HEK293 (cell line): ENCODE measurements at regions not wholly inside any gene's neighbourhood (a gene's known extent, or its start where the extent isn't known, plus 50 kb on each side); places are given as distances from the start of the nearest gene placed in this dataset.

Source experiments
- CTCF ChIA-PET: fragments of 350-600 bp; formaldehyde crosslinking; extraction: SDS; loops from one replicate; lab custom pipeline; 2021; ENCODE audit warnings: antibody characterized with exemption; lab: Yijun Ruan, JAX
- POLR2A ChIA-PET: fragments of 300-600 bp; formaldehyde crosslinking; extraction: SDS; loops from one replicate; lab custom pipeline; 2020; ENCODE audit warnings: antibody characterized with exemption, inconsistent platforms; lab: Yijun Ruan, JAX
- H3K27ac ChIP-seq: fragments of 200-500 bp; sonication (Bioruptor generic); 2 replicates; pipeline ENCODE4 v1.5.1; 2014; ENCODE audit warnings: low read depth, low read length, control low read depth, inconsistent platforms; ENCODE audit errors: extremely low read depth
- H3K36me3 ChIP-seq, 2 experiments: fragments of 200-500 bp in 1 of 2; sonication (Bioruptor generic) in 1 of 2; 1 replicate in 1 of 2; 2 replicates in 1 of 2; pipeline ENCODE4 v1.5.1; 2014 to 2017; ENCODE audit warnings: inconsistent platforms in 2 of 2, low read length in 2 of 2; ENCODE audit not compliant: control insufficient read depth in 2 of 2, insufficient read depth in 1 of 2
- H3K4me1 ChIP-seq: fragments of 200-500 bp; sonication (Bioruptor generic); 2 replicates; pipeline ENCODE4 v1.5.1; 2014; ENCODE audit warnings: mild to moderate bottlenecking, low read length, inconsistent platforms; ENCODE audit not compliant: control insufficient read depth, insufficient read depth
- H3K4me3 ChIP-seq: 2 replicates; pipeline ENCODE4 v1.5.1; 2011; ENCODE audit warnings: low read depth, mild to moderate bottlenecking, control low read depth, low read length, moderate library complexity
- H3K9me3 ChIP-seq: fragments of 200-500 bp; sonication (Bioruptor generic); 2 replicates; pipeline ENCODE4 v1.5.1; 2014; ENCODE audit warnings: low read depth, low read length, inconsistent platforms; ENCODE audit not compliant: control insufficient read depth, insufficient read depth
- GLIS1 ChIP-seq: fragments of 450-650 bp; formaldehyde crosslinking; IDR thresholded peaks from 2 replicates; pipeline ENCODE4 v1.5.1; 2016; ENCODE audit warnings: missing biosample characterization, missing genetic modification characterization
- PBX3 ChIP-seq: sonication (generic); formaldehyde crosslinking; IDR thresholded peaks from 2 replicates; pipeline ENCODE4 v1.8.1; 2022; ENCODE audit warnings: mild to moderate bottlenecking, moderate library complexity, missing genetic modification reagents
- ZBTB1 ChIP-seq: fragments of 450-650 bp; formaldehyde crosslinking; IDR thresholded peaks from 2 replicates; pipeline ENCODE4 v1.5.1; 2016; ENCODE audit warnings: missing biosample characterization, missing genetic modification characterization
- ZBTB8A ChIP-seq: fragments of 450-650 bp; formaldehyde crosslinking; IDR thresholded peaks from 2 replicates; pipeline ENCODE4 v1.5.1; 2016; ENCODE audit warnings: missing biosample characterization, missing genetic modification characterization
- ZNF133 ChIP-seq: fragments of 450-650 bp; formaldehyde crosslinking; IDR thresholded peaks from 2 replicates; pipeline ENCODE4 v1.5.1; 2016; ENCODE audit warnings: missing biosample characterization, missing genetic modification characterization
- ZNF2 ChIP-seq: fragments of 450-650 bp; formaldehyde crosslinking; IDR thresholded peaks from 2 replicates; pipeline ENCODE4 v1.5.1; 2016; ENCODE audit warnings: missing biosample characterization, missing genetic modification characterization
- ZNF24 ChIP-seq: fragments of 450-650 bp; formaldehyde crosslinking; IDR thresholded peaks from 2 replicates; pipeline ENCODE4 v1.5.1; 2016; ENCODE audit warnings: missing biosample characterization, missing genetic modification characterization
- ZNF274 ChIP-seq, 2 experiments: fragments of 200-500 bp in 1 of 2; fragments of 450-650 bp in 1 of 2; sonication (Bioruptor generic) in 1 of 2; formaldehyde crosslinking in 1 of 2; IDR thresholded peaks; 2 replicates each; pipeline versions ENCODE4 v1.5.1 to v1.6.1; 2014 to 2016; ENCODE audit warnings: borderline replicate concordance in 1 of 2, inconsistent platforms in 1 of 2, low read length in 1 of 2, missing biosample characterization in 1 of 2, missing genetic modification characterization in 1 of 2
- ZNF37A ChIP-seq: fragments of 450-650 bp; IDR thresholded peaks from 2 replicates; pipeline ENCODE4 v1.5.1; 2018; ENCODE audit warnings: missing biosample characterization, missing genetic modification characterization
- ZNF394 ChIP-seq: fragments of 450-650 bp; formaldehyde crosslinking; IDR thresholded peaks from 2 replicates; pipeline ENCODE4 v1.5.1; 2016; ENCODE audit warnings: missing biosample characterization, missing genetic modification characterization, mild to moderate bottlenecking, moderate library complexity, borderline replicate concordance
- ZNF513 ChIP-seq: fragments of 450-650 bp; IDR thresholded peaks from 2 replicates; pipeline ENCODE4 v1.5.1; 2018; ENCODE audit warnings: missing biosample characterization, missing genetic modification characterization
- ZNF692 ChIP-seq: fragments of 450-650 bp; formaldehyde crosslinking; IDR thresholded peaks from 2 replicates; pipeline ENCODE4 v1.5.1; 2016; ENCODE audit warnings: missing biosample characterization, missing genetic modification characterization
- ZSCAN16 ChIP-seq: fragments of 450-650 bp; formaldehyde crosslinking; IDR thresholded peaks from 2 replicates; pipeline ENCODE4 v1.5.1; 2016; ENCODE audit warnings: missing biosample characterization, missing genetic modification characterization
- ZSCAN18 ChIP-seq: fragments of 450-650 bp; formaldehyde crosslinking; IDR thresholded peaks from 2 replicates; pipeline ENCODE4 v1.5.1; 2016; ENCODE audit warnings: missing biosample characterization, missing genetic modification characterization

- no peak for TF ChIP-seq ZNF274 (IDR thresholded peaks at IDR 0.05; ENCODE audit: low read length)
- TF ChIP-seq ZNF274 (tag by site-specific recombination; IDR thresholded peaks at IDR 0.05; ENCODE audit: borderline replicate concordance), result no peak
- no peak for TF ChIP-seq ZNF37A
- no peak for TF ChIP-seq ZBTB1
Observed at GRCh38 chr14:36055052-36055378, 121.5 kb downstream of the PTCSC3 start (continued).

- Histone ChIP-seq H3K36me3 (no peaks in the 10 kb centered on the region), H3K4me3 (no peak overlapping the region), H3K27ac (no peak overlapping the region), H3K4me1 (peaks cover 12% of the 10 kb centered on the region), H3K9me3 (no peaks in the 10 kb centered on the region)
- CTCF ChIA-PET, result interaction anchor here (1.4 to 1.9 kb wide), 2 partner anchors 15 kb away, joined by 10 read pairs; no protein-coding TSS in a partner anchor
- POLR2A ChIA-PET, result no interaction called here
- no peak for TF ChIP-seq ZNF692 (tag by site-specific recombination)
- no peak for TF ChIP-seq ZSCAN18 (tag by site-specific recombination)
- no peak for TF ChIP-seq ZSCAN16 (tag by site-specific recombination)
- TF ChIP-seq PBX3 (CRISPR knock-in tag), result no peak
Observed at GRCh38 chr14:36054353-36055051, 122.0 kb downstream of the PTCSC3 start.

- CTCF ChIA-PET, result interaction anchor here (0.9 to 1.9 kb wide), 2 partner anchors 9 to 17 kb away, joined by 3 to 10 read pairs; no protein-coding TSS in a partner anchor
- POLR2A ChIA-PET, result no interaction called here
- Histone ChIP-seq H3K36me3 (no peaks in the 10 kb centered on the region), H3K9me3 (no peaks in the 10 kb centered on the region)
- TF ChIP-seq ZBTB1 (no peak), ZNF133 (tag by site-specific recombination) (no peak), ZBTB8A (tag by site-specific recombination) (no peak), ZNF24 (tag by site-specific recombination) (no peak), ZNF2 (tag by site-specific recombination) (no peak), GLIS1 (tag by site-specific recombination) (no peak), ZNF513 (tag by site-specific recombination) (no peak), ZNF394 (tag by site-specific recombination) (no peak)
- TF ChIP-seq, all 188 proteins: peak for 0
- no peak overlapping the region for H3K4me3 ChIP-seq
- H3K27ac ChIP-seq, result no peak overlapping the region
- peaks cover 5% of the 10 kb centered on the region for H3K4me1 ChIP-seq
Observed at GRCh38 chr14:36052681-36053080, 123.8 kb downstream of the PTCSC3 start.
